CD8-positive, alpha-beta memory T cell (primary cell): ENCODE measurements at regions not wholly inside any gene's neighbourhood (a gene's known extent, or its start where the extent isn't known, plus 50 kb on each side); places are given as distances from the start of the nearest gene placed in this dataset.

Experiments used
- CTCF ChIA-PET: fragments of 350-600 bp; sonication (Branson Sonifier 250); formaldehyde crosslinking; loops from one replicate; lab custom pipeline; 2021; ENCODE audit warnings: antibody characterized with exemption; lab: Charles Lee
- POLR2A ChIA-PET: fragments of 350-600 bp; sonication (Branson Sonifier 250); formaldehyde crosslinking; loops from one replicate; lab custom pipeline; 2021; ENCODE audit warnings: antibody characterized with exemption; lab: Charles Lee
- DNase-seq, 5 donors: peaks; one replicate each; pipeline versions ENCODE4 v3.0.0 to v3.0.0-alpha.2; 2020 to 2022; ENCODE audit warnings: mixed read lengths in 1 of 5
- H3K27ac ChIP-seq: one replicate; pipeline ENCODE4 v1.7.0; 2013; ENCODE audit warnings: low read depth, mild to moderate bottlenecking, low read length, moderate library complexity
- H3K27me3 ChIP-seq: 2 replicates; pipeline ENCODE4 v1.7.0; 2013; ENCODE audit warnings: low read length, mild to moderate bottlenecking; ENCODE audit not compliant: insufficient read depth, poor library complexity, severe bottlenecking
- H3K36me3 ChIP-seq: 2 replicates; pipeline ENCODE4 v1.7.0; 2013; ENCODE audit warnings: mild to moderate bottlenecking, low read length, moderate library complexity; ENCODE audit not compliant: insufficient read depth
- H3K4me1 ChIP-seq: 2 replicates; pipeline ENCODE4 v1.7.0; 2013; ENCODE audit warnings: mild to moderate bottlenecking, low read length, moderate library complexity; ENCODE audit not compliant: insufficient read depth
- H3K4me3 ChIP-seq: 2 replicates; pipeline ENCODE4 v1.7.0; 2013; ENCODE audit warnings: mild to moderate bottlenecking, low read length
- H3K9me3 ChIP-seq: 2 replicates; pipeline ENCODE4 v1.7.0; 2013; ENCODE audit warnings: mild to moderate bottlenecking, low read length
- H3K27ac Mint-ChIP-seq, 8 donors: one replicate each; pipeline ENCODE4 v1.8.0; 2020 to 2021; ENCODE audit warnings: mixed read lengths in 8 of 8, mild to moderate bottlenecking in 6 of 8, inconsistent platforms in 3 of 8, moderate library complexity in 3 of 8
- H3K27me3 Mint-ChIP-seq, 2 donors: one replicate each; pipeline ENCODE4 v1.8.0; 2020 to 2021; ENCODE audit warnings: mixed read lengths in 2 of 2, mild to moderate bottlenecking in 1 of 2, moderate library complexity in 1 of 2
- H3K36me3 Mint-ChIP-seq, 3 donors: one replicate each; pipeline ENCODE4 v1.8.0; 2020 to 2021; ENCODE audit warnings: mixed read lengths in 3 of 3, inconsistent platforms in 1 of 3, mild to moderate bottlenecking in 1 of 3
- H3K4me1 Mint-ChIP-seq, 3 donors: one replicate each; pipeline ENCODE4 v1.8.0; 2020 to 2021; ENCODE audit warnings: mixed read lengths in 3 of 3, inconsistent platforms in 1 of 3, mild to moderate bottlenecking in 1 of 3
- H3K4me3 Mint-ChIP-seq, 7 donors: one replicate each; pipeline ENCODE4 v1.8.0; 2020 to 2021; ENCODE audit warnings: mixed read lengths in 7 of 7, mild to moderate bottlenecking in 6 of 7, moderate library complexity in 4 of 7, inconsistent platforms in 2 of 7
- H3K9me3 Mint-ChIP-seq, 5 donors: one replicate each; pipeline ENCODE4 v1.8.0; 2020 to 2022; ENCODE audit warnings: mixed read lengths in 5 of 5, mild to moderate bottlenecking in 3 of 5, moderate library complexity in 2 of 5, inconsistent platforms in 1 of 5

DNA sequence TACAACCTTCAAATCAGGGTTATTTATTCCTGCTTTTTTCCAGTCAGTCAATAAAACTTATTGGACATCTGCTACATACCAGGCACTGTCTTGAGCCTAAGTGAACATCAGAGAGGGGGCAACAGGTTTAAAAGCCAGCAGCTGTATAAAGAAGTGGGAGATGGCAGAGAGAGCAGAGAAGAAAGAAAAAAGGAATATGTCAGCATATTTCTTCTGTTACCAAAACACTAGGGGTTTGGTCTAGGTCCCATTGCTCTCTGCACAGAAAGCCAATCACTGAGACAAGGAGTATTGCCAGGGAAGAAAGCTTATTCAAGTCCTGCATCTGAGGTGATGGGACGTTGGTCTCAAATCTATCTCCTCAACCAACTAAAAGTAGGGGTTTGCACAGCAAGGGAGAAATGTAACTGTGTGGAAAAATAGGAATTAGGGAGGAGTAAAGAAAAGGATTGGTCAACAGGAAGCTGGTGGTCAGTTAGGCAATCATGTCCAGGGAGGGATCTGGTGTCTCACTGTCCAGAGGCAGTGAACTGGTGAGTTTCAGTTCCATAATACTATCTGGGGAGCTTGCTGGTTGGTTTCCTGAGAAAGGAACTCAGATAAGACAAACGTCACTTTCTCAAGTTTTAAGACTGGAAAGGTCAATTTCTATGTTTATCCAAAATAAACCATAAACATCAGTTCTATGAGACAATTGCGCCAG, 107.5 kb downstream of the PHLDA1 start:
- POLR2A ChIA-PET: no interaction called here
- CTCF ChIA-PET: no interaction called here
- no peaks in the 10 kb centered on the region for H3K27me3 ChIP-seq
- H3K4me1 Mint-ChIP-seq: peaks cover 0 to 6% (median 0%) of the 10 kb centered on the region in 3 donors
- H3K36me3 ChIP-seq: no peaks in the 10 kb centered on the region
- H3K4me1 ChIP-seq: no peaks in the 10 kb centered on the region
- no peaks in the 10 kb centered on the region for H3K9me3 ChIP-seq
- H3K9me3 Mint-ChIP-seq: peaks cover 4 to 21% (median 18%) of the 10 kb centered on the region in 5 donors
- no peak overlapping the region for H3K27ac ChIP-seq
- H3K27ac Mint-ChIP-seq: peak overlapping the region in 1 of 8 donors; percentile 41
- no peak overlapping the region for H3K4me3 Mint-ChIP-seq
- peaks cover 0 to 3% of the 10 kb centered on the region in 2 donors for H3K27me3 Mint-ChIP-seq
- DNase-seq: no peak
- no peak overlapping the region for H3K4me3 ChIP-seq
- H3K36me3 Mint-ChIP-seq: peaks cover 0 to 17% (median 6%) of the 10 kb centered on the region in 3 donors

DNA sequence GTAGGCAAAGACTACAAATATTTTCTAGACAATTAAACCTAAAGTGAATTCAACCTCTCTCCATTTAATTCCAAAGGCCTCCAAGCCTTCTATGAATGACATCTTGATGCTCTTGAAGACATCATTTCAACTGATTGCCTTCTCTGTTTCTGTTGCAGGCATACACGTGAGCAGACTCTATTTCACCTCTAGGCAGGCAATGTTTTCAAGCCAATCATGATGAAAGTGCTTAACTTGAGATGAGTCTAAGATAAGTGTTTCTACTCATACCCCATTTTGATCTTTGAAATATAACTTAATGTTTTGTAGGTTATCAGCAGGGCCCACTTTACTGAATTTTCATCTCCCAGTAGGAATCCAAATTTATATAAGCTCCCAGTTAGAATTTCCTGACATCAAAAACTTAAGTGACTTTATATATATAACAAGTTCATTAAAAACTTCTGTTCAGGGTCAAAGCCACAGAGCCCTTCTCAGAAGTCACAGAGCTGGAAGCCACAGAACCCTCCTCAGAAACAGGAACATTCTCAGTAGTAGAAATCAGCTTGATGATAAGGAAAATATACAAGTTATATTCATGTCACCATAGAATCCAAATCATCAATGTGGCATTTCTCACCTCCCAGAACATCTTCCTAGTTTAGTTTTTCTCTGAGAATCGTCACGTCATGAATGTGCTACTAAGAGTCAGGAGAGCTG, 108.5 kb downstream of the PHLDA1 start:
- Mint-ChIP-seq H3K4me1 (peaks cover 0 to 6% (median 0%) of the 10 kb centered on the region in 3 donors), H3K36me3 (peaks cover 0 to 17% (median 6%) of the 10 kb centered on the region in 3 donors), H3K27ac (peak overlapping the region in 2 of 8 donors; percentile 5 to 28), H3K4me3 (no peak overlapping the region), H3K9me3 (peaks cover 4 to 21% (median 18%) of the 10 kb centered on the region in 5 donors), H3K27me3 (peaks cover 0 to 3% of the 10 kb centered on the region in 2 donors)
- H3K36me3 ChIP-seq: no peaks in the 10 kb centered on the region
- CTCF ChIA-PET: no interaction called here
- no peaks in the 10 kb centered on the region for H3K4me1 ChIP-seq
- POLR2A ChIA-PET: no interaction called here
- DNase-seq: no peak
- H3K4me3 ChIP-seq: no peak overlapping the region
- no peak overlapping the region for H3K27ac ChIP-seq
- no peaks in the 10 kb centered on the region for H3K9me3 ChIP-seq
- no peaks in the 10 kb centered on the region for H3K27me3 ChIP-seq

- H3K27ac ChIP-seq: no peak overlapping the region
- no peak overlapping the region for H3K4me3 ChIP-seq
- H3K36me3 Mint-ChIP-seq: peaks cover 0 to 17% (median 6%) of the 10 kb centered on the region in 3 donors
- H3K27ac Mint-ChIP-seq: peak overlapping the region in 4 of 8 donors; percentile 31 to 88 (median 74)
- H3K9me3 ChIP-seq: no peaks in the 10 kb centered on the region
- H3K27me3 Mint-ChIP-seq: peaks cover 0 to 3% of the 10 kb centered on the region in 2 donors
- peaks cover 4 to 12% (median 5%) of the 10 kb centered on the region in 3 donors for H3K4me1 Mint-ChIP-seq
- peaks cover 4 to 21% (median 18%) of the 10 kb centered on the region in 5 donors for H3K9me3 Mint-ChIP-seq
- no peak for DNase-seq
- H3K4me1 ChIP-seq: no peaks in the 10 kb centered on the region
- H3K4me3 Mint-ChIP-seq: no peak overlapping the region
- H3K27me3 ChIP-seq: no peaks in the 10 kb centered on the region
- H3K36me3 ChIP-seq: no peaks in the 10 kb centered on the region
- ChIA-PET CTCF (interaction anchor here (1.1 kb wide), 1 partner anchor 18 kb away, joined by 3 read pairs; no protein-coding TSS in a partner anchor), POLR2A (no interaction called here)
Observed at GRCh38 chr12:75921622-75922289, 109.8 kb downstream of the PHLDA1 start.

- CTCF ChIA-PET: interaction anchor here (1.1 kb wide), 1 partner anchor 114 kb away, joined by 3 read pairs; the partner anchor contains the start of gene PHLDA1
- no peaks in the 10 kb centered on the region for H3K36me3 Mint-ChIP-seq
- H3K27me3 Mint-ChIP-seq: peaks cover 0 to 1% of the 10 kb centered on the region in 2 donors
- peak overlapping the region in 2 of 8 donors; percentile 48 to 63 for H3K27ac Mint-ChIP-seq
- Histone ChIP-seq H3K4me3 (no peak overlapping the region), H3K9me3 (no peaks in the 10 kb centered on the region), H3K4me1 (no peaks in the 10 kb centered on the region), H3K27ac (no peak overlapping the region), H3K36me3 (no peaks in the 10 kb centered on the region), H3K27me3 (no peaks in the 10 kb centered on the region)
- no peak overlapping the region for H3K4me3 Mint-ChIP-seq
- POLR2A ChIA-PET: no interaction called here
- H3K4me1 Mint-ChIP-seq: peaks cover 4 to 9% (median 5%) of the 10 kb centered on the region in 3 donors
- peaks cover 0 to 3% (median 0%) of the 10 kb centered on the region in 5 donors for H3K9me3 Mint-ChIP-seq
- peak in 1 of 5 donors; percentile 5 for DNase-seq
Observed at GRCh38 chr12:75917715-75918114, 113.9 kb downstream of the PHLDA1 start.

GRCh38 chr12:75917083-75917482, 114.5 kb downstream of the PHLDA1 start:
- Mint-ChIP-seq H3K27me3 (peaks cover 0 to under 1% of the 10 kb centered on the region in 2 donors), H3K9me3 (peaks cover 0 to 2% (median 0%) of the 10 kb centered on the region in 5 donors), H3K36me3 (no peaks in the 10 kb centered on the region), H3K27ac (peak overlapping the region in 2 of 8 donors; percentile 11 to 27), H3K4me3 (no peak overlapping the region), H3K4me1 (peaks cover 4 to 6% (median 5%) of the 10 kb centered on the region in 3 donors)
- no peaks in the 10 kb centered on the region for H3K4me1 ChIP-seq
- H3K36me3 ChIP-seq: no peaks in the 10 kb centered on the region
- no peak for DNase-seq
- H3K27me3 ChIP-seq: no peaks in the 10 kb centered on the region
- CTCF ChIA-PET: interaction anchor here (1.1 kb wide), 1 partner anchor 115 kb away, joined by 3 read pairs; the partner anchor contains the start of gene PHLDA1
- H3K4me3 ChIP-seq: no peak overlapping the region
- no peaks in the 10 kb centered on the region for H3K9me3 ChIP-seq
- POLR2A ChIA-PET: no interaction called here
- H3K27ac ChIP-seq: no peak overlapping the region

DNA sequence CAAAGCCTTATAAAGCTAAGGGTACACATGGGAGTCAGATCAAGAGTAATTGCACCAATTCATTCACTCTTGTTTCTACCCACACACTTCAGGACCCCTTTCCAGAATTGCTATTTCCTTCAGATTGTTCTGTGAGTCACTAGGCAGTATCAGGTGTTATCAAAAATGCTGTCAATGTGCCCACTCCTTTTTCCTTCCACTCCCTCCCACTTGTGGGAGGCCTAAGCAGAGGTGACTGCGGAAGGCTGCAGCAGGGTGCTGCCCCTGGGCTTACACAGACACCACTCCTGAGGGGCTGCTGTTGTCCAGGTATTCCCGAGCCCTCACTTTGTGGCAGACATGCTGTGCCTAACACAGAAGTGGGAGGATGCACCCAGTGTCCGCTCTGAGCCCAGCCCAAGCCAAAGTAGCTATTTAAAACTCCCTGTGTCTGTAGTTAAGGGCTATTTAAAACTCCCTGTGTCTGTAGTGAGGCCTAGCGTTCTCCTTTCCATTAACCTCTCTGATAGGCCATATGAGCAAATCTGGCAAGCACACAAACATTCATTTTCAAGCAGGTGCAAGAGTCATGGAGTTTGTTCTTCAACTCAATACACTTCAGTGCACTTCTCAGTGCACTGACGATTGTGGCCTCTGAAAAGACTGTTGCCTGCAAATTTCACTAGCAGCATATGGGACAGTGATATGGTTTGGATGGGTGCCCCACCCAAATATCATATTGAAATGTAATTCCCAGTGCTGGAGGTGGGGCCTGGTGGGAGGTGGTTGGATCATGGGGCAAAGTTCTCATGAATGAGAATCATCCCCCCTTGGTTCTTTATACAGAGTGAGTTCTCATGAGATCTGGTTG, 117.8 kb downstream of the PHLDA1 start:
- H3K9me3 ChIP-seq: no peaks in the 10 kb centered on the region
- no peak overlapping the region for H3K4me3 Mint-ChIP-seq
- ChIA-PET CTCF (interaction anchor here (1.7 kb wide), 1 partner anchor 9 kb away, joined by 4 read pairs; no protein-coding TSS in a partner anchor), POLR2A (no interaction called here)
- H3K4me3 ChIP-seq: no peak overlapping the region
- no peak overlapping the region for H3K27ac Mint-ChIP-seq
- no peaks in the 10 kb centered on the region for H3K4me1 ChIP-seq
- H3K27ac ChIP-seq: no peak overlapping the region
- no peaks in the 10 kb centered on the region for H3K36me3 ChIP-seq
- peaks cover 4 to 6% (median 5%) of the 10 kb centered on the region in 3 donors for H3K4me1 Mint-ChIP-seq
- no peak for DNase-seq
- H3K27me3 ChIP-seq: no peaks in the 10 kb centered on the region
- H3K9me3 Mint-ChIP-seq: no peaks in the 10 kb centered on the region
- no peaks in the 10 kb centered on the region for H3K27me3 Mint-ChIP-seq
- no peaks in the 10 kb centered on the region for H3K36me3 Mint-ChIP-seq
